HEK293T (cell line): ENCODE measurements at regions not wholly inside any gene's neighbourhood (a gene's known extent, or its start where the extent isn't known, plus 50 kb on each side); places are given as distances from the start of the nearest gene placed in this dataset.

ENCODE experiments used
- BHLHE40 ChIP-seq: fragments of 450-650 bp; IDR thresholded peaks from 2 replicates; pipeline ENCODE4 v1.6.1; 2016; ENCODE audit warnings: mild to moderate bottlenecking, moderate library complexity, borderline replicate concordance
- ELF4 ChIP-seq: fragments of 450-650 bp; IDR thresholded peaks from 2 replicates; pipeline ENCODE4 v1.6.1; 2017; ENCODE audit warnings: antibody characterized with exemption
- FOXA1 ChIP-seq: fragments of 450-650 bp; IDR thresholded peaks from 2 replicates; pipeline ENCODE4 v1.6.1; 2016; ENCODE audit warnings: mild to moderate bottlenecking
- SP1 ChIP-seq: fragments of 450-650 bp; IDR thresholded peaks from 2 replicates; pipeline ENCODE4 v1.6.1; 2017
- TARDBP ChIP-seq: fragments of 450-650 bp; IDR thresholded peaks from 2 replicates; pipeline ENCODE4 v1.6.1; 2016

DNA sequence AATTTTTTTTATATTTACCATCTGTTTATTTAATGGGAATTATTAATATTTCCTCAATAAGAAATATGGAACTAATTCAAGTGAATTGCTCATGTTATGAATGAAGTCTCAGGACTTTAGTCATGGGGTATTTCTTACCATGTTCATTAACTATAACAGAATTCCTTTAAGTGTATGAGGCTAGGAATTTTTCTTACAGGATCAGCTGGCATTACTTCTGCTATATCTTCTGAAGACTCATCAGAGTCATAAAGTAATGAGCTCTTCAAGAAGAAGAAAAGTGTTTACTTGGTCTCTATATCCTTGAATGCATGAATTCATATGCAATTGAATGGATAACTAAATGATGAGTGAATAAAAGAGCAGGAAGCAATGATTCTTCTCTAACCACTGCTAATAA is 486.8 kb upstream of the THBS1 start:
- no peak for TF ChIP-seq SP1
- no peak for TF ChIP-seq BHLHE40
- no peak for TF ChIP-seq FOXA1
- no peak for TF ChIP-seq TARDBP
- TF ChIP-seq ELF4, result no peak
